Muscle of arm (tissue), 1 donor: ENCODE measurements at regions not wholly inside any gene's neighbourhood (a gene's known extent, or its start where the extent isn't known, plus 50 kb on each side); places are given as distances from the start of the nearest gene placed in this dataset.
"Not testable (repeated sequence)": the region's sequence is repeated elsewhere in the genome, so short reads cannot be mapped to it uniquely, and the experiment has no call there.

Source experiments
- DNase-seq: peaks from one replicate; pipeline ENCODE4 v3.0.0-alpha.2; 2013

DNA sequence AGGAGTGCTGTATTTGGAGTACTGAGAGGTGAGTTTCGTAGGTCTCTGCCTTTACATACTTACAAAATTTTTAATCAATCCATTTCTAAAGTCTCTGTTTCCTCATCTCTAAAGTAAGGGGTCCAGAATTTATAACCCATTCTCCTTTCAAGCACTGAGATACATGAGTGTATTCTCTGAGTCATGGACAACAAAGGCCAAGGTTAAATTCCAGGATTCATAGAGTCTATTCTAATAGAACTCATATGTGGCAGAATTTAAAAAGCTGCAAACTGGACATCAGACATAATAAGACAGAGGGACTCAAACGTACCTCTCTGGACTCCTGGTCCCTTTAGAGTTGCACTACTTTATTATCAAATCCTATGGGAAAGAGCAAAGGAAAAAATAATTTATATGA lies 112.5 kb upstream of the SLIT3 start:
- DNase-seq, result no peak

DNA sequence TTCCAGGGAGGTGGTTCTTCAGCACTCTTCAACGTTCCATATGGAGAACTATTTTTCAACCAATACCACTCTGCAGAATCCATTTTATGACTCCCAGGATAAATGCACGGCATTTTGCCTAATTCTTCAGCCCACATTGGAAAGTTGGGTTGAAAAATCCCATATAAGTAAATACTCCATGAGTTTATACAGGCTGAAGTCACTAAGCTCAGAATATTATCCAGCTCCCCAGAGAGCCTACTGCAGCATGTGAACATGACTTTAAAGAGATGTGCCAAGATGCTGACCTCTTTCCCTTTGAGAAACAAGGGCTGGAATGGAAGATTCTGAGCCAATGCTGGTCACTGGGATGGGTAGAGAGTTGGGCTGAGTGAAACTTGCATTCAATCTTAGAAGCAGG lies 111.9 kb upstream of the SLIT3 start:
- DNase-seq, result no peak

DNA sequence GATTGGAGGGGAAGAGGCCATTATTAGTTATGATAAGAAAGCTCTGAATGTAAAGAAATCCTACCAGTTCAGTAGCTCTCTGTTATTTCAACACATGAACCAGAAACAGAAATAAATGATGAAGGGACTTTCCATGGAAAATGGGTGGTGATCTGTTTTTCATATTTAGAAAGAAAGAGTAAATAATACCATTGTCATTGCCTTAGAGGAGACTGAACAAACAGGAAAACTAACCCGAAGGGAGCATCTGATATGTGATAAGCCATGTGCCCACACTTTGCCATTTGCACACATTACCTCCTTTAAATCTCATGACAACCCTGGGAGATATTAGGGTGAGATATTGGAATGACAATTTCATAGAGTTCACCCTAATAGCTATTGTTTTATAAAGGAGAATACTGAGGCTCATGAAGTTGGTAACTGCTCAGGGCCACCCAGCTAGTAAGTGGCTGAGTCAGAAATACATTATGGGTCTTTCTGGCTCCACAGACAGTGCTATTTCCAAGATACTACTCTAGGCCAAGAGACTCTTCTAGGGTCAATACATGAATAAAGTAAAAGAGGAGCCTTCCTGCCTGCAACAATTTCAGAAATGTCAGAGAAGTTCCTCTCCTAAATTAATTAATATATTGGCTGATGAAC lies 111.0 kb upstream of the SLIT3 start:
- no peak for DNase-seq

DNA sequence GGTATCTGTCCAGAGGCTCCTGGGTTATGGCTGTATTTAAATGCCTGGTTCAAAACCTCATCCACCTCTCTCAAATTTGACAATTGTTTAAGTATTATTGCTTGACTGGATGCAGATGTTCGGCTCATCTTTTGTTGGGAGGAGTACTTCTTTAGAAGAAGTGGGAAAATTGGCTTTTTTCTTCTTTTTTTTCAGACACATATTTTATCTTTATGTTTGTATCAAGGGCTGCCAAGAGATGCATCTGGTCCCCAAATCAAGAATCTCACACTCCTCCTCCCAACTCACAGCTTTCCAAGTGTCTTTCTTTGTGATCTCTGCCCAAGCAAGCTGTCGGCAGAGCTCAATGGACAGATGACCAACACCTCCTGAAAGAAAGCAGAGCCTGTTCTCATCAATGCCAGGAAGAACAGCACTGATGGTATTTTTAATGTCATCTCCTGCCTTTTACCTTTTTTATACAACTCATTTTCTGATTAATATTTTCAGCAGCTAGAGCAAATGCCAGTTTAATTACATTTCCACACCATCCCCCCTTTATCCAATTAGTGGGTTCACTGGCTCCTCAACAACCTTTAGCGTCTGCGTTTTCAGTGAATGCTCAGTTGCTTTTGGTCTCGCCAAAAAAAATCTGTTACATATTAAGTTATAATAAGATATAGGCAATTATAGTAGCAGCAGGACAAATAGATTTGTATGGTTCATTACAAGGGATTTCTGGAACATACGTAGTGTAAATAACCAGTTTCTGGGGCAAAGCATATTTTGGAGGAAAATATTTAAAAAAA lies 110.3 kb upstream of the SLIT3 start:
- DNase-seq, result peak; percentile 26

DNA sequence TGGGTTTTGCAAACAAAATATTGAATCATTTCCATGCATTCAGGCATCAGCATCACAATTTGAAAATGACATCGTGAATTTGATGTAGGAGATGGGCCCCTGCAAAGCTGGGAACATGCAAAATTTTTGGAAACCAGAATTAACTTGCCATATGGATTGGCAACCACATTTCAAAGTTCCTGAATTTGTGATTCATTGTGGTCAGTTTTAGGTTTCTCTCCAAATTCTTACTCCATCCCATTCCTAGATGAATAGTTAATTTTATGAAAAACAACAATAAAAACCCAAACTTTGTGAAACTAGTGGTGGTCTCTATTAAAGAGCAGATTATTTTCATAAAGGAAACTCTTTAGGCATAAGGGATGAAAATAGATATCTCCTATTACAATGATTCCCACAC lies 107.8 kb upstream of the SLIT3 start:
- DNase-seq, result no peak

DNA sequence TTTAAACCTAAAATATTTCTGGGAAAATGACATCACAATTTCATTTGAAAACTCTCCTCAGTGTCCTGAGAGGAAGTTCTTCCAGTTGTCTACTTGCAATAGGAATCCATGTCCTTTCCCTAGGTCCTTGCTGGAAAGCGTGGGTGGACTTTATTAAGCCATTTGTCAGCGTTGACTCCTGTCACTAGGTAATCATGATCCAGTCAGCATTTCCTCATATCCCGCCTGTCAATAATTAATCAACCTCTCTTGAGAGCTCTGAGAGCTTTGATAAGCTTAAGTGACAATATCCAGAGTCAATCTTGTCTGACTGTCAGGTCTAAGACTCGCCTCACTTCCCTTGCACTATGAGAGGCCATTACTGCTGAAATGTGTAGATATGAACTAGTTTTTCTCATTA lies 107.2 kb upstream of the SLIT3 start:
- DNase-seq, result no peak

DNA sequence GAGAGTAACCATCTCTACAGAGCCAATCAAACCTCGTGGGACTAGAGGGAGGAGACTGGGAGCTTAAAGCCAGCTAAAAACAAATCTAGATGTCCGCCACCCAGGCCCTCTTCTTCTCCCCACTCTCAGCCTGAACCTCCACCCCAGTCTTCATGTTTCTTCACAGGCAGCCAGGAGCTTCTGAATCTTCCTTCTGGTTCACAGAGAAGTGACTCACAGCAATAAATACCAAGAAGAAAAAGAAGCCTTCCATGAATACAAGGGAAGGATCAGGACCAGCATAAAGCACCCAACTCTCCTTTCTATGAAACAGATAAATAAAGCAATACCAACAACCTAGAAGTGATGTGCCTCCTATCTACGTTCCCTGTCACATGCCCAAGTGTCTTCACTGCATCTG lies 103.3 kb upstream of the SLIT3 start:
- DNase-seq, result no peak

DNA sequence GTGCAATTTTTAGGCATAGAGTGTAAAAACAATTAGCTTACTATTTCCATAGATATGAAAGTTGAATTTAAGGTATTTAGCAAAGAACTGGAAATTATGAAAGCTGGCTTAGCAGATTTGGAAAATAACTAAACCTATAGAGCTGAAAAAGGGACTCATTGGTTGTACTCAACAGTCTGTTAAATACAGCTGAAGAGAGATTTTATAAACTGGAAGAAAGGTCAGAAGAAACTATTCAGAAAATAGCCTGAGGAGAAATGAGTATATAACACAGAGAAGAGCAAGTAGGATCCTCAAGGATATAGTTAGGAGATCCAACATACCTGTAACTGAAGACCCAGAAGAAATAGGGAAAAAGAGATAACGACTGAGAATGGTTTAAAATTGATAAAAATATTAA lies 97.6 kb upstream of the SLIT3 start:
- DNase-seq, result no peak

DNA sequence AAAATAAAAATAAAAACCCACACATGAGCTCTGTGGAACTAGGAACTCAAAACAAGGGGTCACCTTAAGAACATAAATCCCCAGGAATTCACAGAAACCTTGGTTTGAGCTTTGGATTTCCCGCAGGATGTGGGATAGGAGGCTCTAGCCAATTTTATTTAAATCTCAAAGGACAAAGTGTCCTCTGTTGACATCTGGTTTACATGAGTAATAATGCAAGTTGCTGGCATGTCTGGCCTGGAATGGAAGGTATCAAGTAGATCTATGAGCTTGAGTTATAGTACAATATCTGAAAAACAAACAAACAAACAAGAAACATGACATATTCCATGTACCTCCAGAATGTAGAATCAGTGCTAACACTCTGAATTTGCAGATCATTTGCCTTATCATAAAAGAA lies 94.2 kb upstream of the SLIT3 start:
- DNase-seq, result no peak

DNA sequence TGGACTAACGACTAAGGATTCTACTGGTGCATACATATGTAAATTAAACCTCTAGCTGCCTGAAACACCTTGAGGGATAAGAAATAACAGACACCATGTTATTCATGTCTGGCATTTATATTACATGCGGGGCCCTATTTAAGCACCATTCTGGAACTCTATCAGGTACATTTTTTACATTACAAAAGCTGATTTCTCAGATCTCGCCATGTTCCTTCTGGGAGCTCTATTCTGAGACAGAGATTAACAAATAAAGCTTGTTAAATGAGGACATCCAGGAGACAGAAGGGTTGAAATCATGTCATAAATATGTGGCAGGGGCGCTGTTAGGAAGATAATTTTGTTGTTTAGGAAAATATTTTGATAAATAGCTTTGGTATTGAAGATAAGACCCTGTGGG lies 93.4 kb upstream of the SLIT3 start:
- DNase-seq, result no peak

DNA sequence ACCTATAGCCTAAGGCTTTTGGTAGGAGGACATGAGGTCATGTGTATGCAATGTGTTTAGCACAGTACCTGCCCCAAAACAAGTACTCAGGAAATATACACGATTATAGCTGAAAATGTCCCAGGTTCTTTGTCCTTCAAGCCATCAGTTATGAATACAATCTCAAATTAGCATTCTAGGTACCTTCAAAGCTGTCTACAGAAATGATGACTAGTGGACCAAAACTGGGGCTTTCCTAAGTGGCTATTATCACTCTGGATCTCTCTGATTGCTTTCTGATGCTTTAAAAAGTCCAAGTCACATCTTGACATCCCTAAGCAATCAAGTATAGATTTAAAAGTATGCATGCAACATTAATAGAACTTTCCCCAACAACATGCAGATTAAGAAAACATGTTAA lies 93.0 kb upstream of the SLIT3 start:
- no peak for DNase-seq

DNA sequence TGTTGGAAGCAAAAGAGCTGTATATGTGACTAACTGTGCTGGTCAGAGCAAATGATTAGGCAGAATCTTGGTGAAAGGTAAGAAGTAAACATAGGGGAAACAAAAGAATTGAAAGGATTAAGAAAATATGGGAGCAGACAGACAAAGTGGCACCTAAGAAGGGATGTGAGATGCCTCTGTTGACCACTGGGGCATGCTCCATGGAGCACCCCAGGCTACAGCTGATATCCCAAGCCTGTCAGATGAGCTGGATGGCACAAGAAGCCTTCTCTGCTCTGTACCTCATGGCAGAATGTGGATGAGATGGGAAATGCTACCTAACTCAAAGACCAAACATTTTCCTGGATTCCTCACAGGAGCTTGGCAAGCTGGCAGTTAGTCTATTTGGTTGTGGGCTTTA lies 89.3 kb upstream of the SLIT3 start:
- DNase-seq, result no peak

DNA sequence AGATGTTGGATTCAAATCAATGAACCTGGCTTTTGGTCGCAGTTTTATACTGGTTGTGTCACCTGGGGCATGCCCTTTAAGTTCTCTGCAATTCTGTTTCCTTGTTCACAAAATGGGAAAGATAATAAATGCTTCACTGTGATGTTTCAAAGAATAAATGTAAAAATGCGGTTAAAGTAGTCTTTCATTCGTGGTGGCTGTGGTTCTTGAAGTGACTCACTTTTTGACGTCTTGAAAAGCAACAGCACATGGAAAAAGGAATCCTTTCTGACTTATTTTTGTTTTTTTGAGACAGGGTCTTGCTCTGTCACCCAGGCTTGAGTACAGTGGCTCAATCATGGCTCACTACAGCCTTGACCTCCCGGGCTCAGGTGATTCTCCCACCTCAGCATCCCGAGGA lies 88.4 kb upstream of the SLIT3 start:
- no peak for DNase-seq

DNA sequence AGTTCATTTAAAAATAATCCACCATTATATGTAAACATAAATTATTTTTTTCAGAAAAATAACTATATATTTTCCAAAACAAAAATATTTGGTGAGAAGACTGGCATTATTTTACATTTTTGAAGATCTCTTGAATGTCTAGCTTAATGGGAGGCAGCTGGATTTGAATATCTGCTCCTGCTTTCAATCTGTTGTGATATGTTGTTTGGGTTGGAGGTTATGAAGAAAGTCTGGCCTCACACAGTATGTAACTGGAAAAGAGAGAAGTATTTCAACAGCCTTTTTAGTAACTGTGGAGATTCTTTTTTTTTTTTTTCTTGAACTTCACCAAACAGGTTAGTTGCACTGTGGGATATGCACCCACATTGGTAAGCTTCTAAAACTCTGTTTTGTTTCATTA lies 84.7 kb upstream of the SLIT3 start:
- no peak for DNase-seq

DNA sequence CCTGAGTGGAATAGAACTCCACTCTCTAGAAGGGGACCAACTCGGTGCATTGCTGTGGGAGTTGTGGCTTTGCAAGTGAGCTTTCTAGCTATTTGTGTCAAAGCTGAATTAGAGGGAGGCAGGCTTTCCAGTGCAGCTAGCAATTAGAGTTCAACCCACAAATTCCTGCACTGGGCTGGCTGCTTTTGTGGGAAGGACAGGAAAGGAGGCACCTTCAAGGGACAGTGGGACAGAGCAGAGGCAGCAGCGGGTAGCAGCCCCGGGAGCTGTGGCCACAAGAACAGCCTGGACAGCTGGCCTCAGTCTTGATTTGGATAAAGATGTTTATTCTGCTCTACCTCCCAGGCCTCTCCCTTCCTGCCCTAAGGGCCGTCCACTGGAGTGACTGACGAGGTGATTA lies 83.7 kb upstream of the SLIT3 start:
- no peak for DNase-seq

DNA sequence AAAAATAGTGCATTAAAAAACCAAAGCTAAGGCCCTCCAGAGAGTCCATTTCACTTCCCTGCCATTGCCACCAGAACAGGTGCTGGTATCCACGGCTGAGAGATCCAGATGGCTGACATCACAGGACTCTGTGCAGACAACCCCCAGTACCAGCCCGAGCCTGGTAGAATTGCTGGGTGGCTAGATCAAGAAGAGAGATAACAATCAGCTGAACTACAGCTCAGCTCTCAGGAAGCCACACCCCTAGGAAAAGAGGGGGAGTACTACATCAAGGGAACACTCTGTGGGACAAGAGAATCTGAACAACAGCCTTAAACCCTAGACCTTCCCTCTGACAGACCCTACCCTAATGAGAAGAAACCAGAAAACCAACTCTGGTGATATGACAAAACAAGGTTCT lies 73.8 kb upstream of the SLIT3 start:
- DNase-seq, result no peak

DNA sequence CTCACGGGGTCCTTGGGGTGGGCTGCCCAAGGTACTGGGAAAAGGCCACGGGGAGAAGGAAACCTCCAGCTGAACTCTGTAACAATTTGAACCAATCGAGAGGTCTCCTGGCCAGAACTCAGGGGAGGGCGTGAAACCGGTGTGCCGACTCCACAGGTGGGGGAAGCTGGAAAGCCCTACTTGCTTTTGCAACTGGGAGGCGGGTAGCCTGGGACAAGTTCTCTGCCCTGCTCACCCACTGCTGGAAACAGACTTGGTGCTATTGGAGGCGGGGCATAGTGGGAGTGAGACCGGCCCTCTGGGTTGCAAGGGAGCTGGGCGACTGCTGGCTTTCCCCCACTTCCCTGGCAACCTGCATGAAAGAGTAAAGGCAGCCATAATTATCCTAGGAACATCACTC lies 73.2 kb upstream of the SLIT3 start:
- no peak for DNase-seq

DNA sequence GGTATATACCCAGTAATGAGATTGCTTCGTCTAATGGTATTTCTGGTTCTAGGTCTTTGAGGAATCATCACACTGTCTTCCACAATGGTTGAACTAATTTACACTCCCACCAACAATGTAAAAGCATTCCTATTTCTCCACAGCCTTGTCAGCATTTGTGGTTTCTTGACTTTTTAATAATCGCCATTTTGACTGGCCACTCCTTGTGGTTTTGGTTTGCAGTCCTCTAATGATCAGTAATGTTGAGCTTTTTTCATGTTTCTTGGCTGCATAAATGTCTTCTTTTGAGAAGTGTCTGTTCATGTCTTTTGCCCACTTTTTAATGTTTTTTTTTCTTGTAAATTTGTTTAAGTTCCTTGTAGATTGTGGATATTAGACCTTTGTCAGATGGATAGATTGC lies 70.9 kb upstream of the SLIT3 start:
- DNase-seq, result not testable (repeated sequence)

DNA sequence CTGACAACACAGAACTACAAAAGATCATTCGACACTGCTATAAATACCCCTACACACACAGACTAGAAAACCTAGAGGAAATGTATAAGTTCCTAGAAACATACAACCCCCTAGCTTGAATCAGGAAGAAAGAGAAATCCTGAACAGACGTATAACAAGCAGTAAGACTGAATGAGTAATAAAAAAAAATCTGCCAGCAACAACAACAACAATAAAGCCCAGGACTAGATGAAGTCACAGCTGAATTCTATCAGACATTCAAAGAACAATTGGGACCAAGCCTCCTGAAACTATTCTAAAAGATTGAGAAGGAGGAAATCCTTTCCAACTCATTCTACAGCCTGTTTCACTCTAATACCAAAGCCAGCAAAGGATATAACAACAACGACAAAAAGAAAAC lies 68.2 kb upstream of the SLIT3 start:
- no peak for DNase-seq

DNA sequence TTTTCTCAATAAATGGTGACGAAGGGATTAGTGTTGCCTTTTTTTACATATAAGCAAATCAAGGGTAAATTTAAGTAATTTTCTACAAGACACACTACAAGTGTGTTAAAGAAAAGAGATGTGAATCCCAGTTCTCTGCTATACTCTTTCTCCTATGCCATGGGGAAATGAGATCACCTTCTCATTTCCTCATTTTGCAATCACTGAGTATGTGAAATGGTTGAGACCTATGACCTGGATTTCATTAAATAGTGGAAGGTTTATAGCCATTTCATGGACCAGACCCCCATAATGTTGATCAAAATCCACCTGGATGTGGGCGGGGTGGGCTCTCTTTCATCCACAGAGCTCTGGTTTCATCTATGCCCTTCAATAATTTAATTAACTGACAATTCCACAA lies 66.9 kb upstream of the SLIT3 start:
- no peak for DNase-seq

DNA sequence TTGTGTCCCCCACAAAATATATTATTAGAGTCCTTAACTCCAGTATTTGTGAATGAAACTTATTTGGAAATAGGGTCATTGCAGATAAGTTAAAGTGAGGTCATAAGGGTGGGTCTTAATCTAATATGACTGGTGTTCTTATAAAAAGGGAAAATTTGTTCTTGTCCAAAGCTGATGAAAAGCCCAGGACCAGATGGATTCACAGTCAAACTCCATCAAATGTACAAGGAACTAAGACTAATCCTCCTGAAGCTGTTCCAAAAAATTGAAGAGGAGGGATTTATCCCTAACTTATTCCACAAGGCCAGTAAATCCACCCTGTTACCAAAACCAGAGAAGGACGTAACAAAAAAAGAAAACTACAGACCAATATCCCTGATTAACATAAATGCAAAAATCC lies 56.4 kb upstream of the SLIT3 start:
- DNase-seq, result no peak

DNA sequence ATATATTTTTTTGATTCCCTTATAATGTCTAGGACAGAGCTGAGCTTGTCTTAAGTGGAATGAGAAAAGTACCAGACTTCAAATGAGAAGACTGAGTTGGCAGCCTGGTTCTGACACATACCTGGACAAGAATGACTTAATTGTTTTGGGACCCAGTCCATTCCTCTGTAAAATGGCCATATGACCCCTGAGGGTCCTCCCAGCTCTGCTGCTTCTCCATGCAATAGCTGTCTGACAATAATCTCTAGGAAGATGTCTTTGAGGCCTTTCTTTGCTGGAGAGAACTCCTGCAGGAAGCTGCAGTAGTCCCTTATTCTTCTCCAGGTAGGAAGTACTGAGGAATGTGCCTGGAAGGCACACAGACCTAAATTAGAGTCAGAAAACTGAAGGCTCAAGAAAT lies 55.9 kb upstream of the SLIT3 start:
- no peak for DNase-seq

DNA sequence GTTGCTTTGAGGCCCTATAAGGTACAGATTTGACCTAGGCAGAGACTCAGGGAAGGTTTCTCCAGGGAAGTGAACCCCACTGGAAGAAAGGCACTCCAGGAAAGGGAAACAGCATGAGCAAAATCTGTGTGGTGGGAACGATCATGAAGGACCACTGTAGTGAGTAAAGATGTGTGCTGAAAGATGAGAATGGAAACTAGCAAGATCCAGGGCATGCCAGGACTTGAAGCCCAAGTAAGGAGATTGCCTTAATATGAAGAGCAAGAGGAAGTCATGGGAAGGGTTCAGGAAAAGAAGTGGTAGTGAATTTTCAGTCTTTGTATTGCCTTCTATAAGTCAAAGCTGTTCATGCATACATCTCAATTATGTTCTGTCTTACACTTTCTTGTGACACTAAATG lies 55.2 kb upstream of the SLIT3 start:
- DNase-seq, result no peak

DNA sequence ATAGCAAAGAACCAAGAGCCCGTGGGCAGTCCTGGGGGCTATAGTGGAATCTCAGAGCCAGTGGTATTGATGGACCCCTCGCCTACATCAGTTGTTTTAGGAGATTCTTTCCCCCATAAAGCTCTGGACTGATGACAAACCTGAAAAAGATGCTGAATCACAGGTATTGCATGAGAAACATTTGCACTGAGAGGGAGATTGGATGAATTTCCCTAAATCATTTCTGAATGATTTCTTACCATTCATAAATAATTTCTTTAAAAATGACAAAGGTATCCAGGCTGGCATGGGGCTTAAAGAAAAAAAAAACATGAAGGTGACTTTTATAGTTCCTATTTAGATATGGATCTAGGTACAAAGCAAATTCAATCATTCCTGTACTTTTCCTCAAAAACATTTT lies 54.0 kb upstream of the SLIT3 start:
- no peak for DNase-seq
